GM19463 (cell line): ENCODE measurements at regions not wholly inside any gene's neighbourhood (a gene's known extent, or its start where the extent isn't known, plus 50 kb on each side); places are given as distances from the start of the nearest gene placed in this dataset.

Experiments
- ATAC-seq: cut with Tn5 transposase; IDR thresholded peaks from one replicate; pipeline ENCODE4 v1.9.1; 2021; ENCODE audit warnings: mild to moderate bottlenecking, moderate library complexity; ENCODE audit not compliant: unreplicated experiment

- ATAC-seq, result no peak
These were observed 176.8 kb downstream of the HHIPL2 start for GRCh38 chr1:222370913-222371675.

- ATAC-seq, result no peak
These were observed 177.6 kb downstream of the HHIPL2 start for GRCh38 chr1:222370081-222370912.

DNA sequence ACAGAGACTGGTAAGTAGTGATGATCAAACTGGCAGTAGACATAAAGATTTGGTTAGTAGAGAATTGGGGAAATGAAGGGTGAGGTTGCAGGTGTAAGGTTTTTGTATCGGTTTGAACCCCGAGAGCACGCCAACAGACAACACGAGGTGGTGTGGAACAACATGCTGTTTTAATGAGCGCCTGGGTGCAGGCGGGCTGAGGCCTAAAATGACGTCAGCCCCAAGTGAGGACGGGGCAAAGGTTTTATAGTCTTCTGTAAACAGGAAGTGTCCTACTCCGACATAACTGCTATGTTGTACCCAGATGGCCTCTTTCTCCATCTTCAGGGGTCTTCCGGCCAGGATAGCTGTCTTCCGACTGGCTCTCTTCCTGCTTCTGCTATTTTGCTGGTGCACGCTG lies 178.8 kb downstream of the HHIPL2 start:
- no peak for ATAC-seq

DNA sequence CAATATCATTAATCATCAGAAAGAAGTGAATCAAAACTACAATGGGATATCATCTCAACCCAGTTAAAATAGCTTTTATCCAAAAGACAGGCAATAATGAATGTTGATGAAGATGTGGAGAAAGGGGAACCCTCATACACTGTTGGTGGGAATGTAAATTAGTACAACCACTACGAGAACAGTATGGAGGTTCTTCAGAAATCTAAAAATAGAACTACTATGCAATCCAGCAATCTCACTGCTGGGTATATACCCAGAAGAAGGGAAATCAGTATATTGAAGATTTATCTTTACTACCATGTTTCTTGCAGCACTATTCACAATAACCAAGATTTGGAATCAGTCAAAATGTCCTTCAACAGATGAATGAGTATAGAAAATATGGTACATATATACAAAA lies 189.8 kb downstream of the HHIPL2 start:
- ATAC-seq, result no peak

GRCh38 chr1:222357252-222357651 lies 190.7 kb downstream of the HHIPL2 start:
- no peak for ATAC-seq

- no peak for ATAC-seq
These were observed 200.3 kb downstream of the HHIPL2 start for GRCh38 chr1:222347627-222348026.

DNA sequence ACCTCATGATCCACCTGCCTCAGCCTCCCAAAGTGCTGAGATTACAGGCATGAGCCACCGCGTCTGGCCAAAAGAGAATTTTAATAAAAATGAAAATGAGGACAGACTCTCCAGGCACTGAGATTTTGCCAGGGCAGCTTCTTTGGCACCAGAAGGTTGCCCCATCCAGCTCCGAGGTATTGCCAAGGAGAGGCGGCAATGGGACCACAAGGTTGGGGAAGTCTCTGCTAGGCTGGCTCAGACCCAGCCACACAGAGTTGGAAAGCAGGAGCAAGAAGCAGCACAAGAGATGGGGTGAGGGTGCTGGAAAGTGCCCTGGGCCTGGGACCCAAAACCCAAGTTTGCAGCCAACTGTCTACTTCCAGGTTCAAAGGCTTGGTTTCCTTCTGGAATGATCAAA lies 200.9 kb downstream of the HHIPL2 start:
- no peak for ATAC-seq

DNA sequence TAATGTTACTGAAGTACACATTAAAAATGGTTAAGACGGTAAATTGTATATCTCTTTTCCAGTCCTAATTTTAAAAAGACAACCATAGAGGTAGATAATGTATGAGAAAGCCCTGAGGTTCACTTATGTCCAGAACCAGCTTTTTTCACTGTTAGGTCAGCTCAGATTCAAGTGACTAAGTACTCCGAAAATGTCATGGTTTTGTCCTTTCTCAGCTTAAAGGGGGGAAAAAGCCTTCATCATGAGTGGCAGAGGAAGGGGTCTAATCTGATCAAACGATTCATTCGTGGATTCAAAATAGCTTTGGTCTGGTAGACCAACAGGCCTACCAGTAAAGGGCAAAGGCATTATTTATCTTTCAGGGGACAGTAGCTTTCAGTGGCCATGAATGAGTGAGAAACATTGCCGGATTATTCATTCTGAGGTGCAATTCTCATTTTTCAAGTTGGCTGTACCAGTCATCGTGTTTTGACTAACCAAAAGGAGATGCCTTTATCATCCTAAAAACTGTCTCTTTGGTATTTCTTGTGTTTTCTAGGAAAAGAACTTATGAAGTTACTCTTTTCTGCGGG lies 208.4 kb downstream of the HHIPL2 start:
- ATAC-seq, result no peak

GRCh38 chr1:222335586-222335985 lies 212.3 kb downstream of the HHIPL2 start:
- ATAC-seq, result no peak

DNA sequence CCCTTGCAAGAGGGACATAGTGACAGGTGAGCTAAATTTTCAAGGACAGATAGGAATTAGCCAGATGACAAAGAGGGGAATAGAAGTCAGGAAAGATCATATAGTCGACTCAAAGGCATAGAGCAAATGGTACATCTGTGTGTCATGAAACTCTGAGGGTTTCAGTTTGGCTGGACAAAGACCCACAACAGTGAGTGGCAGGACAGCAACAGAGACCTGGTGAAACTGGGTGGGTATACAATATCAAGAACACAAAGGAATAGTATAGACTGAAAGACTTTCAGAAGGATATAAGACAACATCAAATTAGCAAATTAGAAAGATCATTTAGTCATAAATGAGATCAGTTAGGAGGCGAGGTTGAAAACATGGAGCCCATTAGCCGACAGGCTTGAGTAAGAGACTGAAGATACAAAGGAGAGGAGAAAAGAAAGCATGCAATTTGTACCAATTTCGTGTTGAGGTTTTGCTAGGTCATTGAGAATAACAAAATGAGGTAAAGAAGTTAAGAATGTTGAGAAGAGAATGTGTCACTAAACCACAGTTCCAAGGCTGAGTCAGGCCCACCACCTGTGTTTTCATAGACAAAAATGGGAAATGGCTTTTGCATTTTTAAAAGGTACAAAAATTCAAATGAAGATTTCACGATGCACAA lies 213.8 kb downstream of the HHIPL2 start:
- no peak for ATAC-seq

GRCh38 chr1:222331765-222332164 lies 216.1 kb downstream of the HHIPL2 start:
- no peak for ATAC-seq

- ATAC-seq, result no peak
These were observed 216.6 kb downstream of the HHIPL2 start for GRCh38 chr1:222331340-222331739.

GRCh38 chr1:222329493-222330045 lies 218.3 kb downstream of the HHIPL2 start:
- no peak for ATAC-seq

GRCh38 chr1:222326710-222327036 lies 221.2 kb downstream of the HHIPL2 start:
- ATAC-seq, result no peak

GRCh38 chr1:222326006-222326709 lies 221.7 kb downstream of the HHIPL2 start:
- no peak for ATAC-seq

DNA sequence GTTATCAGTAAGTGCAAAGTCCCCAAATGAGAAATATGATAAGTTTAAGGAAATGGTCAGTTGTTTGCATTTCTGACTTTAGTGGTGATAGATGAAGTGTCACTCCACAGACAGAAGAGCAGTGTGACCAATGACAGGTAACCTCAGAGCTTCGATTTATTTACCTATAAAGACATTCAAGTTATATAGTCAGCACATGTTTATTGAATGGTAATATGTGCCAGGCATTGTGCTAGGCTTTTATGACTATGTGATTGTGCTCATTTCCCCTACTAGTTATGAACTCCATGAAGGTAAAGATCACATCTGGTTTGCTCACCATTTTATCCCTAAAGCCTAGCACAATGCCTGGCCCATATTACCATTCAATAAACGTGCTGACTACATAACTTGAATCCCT lies 222.4 kb downstream of the HHIPL2 start:
- ATAC-seq, result no peak

DNA sequence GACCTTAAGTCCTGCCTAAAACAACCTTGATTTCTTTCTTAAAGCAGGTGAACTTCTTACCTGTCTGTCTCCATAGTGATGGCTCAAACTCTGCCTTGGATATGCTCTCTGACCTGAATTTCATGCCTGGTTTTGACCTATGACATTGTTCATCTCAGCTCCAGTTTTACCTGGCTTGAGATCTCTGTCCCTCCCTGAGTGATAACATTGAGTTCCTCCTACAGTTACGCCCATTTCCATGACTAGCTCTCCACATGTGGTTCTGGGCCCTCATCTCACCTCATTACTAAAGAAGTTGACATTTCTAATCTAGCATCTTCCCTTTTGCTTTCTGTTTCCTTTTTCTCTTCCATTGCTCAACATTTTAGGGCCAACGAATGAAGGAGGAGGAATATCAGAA lies 233.1 kb downstream of the HHIPL2 start:
- no peak for ATAC-seq

DNA sequence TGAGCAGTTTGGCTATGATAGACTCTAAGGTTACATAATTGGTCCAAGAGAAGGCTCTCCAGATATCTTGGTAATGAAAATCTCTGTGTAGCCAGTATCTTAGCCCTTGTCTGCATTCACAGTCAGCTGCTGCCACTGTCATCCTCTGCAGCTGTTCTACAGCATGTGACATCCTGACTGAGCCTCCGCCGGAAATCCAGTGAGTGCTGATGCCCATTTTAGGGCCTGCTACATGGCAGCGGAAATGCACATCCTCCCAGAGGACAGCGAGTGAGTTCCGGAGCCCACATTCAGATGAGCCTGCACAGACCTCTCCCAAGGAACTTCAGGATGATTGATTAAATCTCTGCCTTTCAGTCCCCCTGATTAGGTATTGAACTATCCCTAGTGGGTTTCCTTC lies 237.1 kb downstream of the HHIPL2 start:
- ATAC-seq, result no peak

DNA sequence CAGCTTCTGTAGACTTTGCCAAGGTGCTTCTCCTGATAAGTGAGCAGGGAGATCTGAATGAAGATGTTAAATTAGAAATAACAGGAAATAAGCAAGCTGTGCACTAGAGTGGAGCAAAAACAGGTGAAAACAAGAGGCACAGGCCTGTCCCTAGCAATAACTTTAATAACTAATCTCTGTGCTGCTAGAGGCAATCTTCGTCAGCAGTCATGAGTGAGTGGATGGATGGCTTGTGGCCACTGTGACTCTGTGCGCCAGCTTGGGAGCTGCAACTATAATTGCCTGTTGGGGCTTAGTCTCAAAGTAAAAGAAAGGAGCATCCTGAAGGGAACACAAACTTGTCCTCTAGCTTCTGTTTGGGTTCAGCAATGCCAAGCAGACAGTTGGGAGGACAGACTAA lies 240.3 kb downstream of the HHIPL2 start:
- no peak for ATAC-seq

DNA sequence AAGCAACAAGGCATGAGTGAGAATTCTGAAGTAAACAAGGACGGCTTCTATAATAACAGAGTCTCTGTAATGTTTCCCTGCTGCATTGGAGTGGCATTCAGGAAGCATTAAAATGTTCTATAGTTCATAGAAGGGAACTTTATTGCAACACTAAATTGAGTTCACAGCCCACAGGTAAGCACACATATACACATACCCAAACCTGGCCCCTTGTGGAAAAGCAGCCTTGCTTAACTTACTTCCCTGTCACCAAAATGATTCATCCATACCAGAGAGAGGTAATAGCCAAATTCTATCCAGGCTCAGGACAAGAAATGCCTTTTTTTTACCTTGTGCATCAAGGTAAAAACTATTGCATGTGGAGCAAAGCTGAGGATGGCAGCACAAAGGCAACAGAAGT lies 241.4 kb downstream of the HHIPL2 start:
- ATAC-seq, result no peak

- ATAC-seq, result no peak
These were observed 241.9 kb downstream of the HHIPL2 start for GRCh38 chr1:222306011-222306410.
